ENCODE measurements at regions not wholly inside any gene's neighbourhood (a gene's known extent, or its start where the extent isn't known, plus 50 kb on each side); places are given as distances from the start of the nearest gene placed in this dataset.
A peak's percentile ranks its signal among the peaks of the same experiment; 100 is the strongest.

GRCh38 chr6:14873101-14873500, 372.8 kb upstream of the JARID2 start:
- no peak for TF ChIP-seq CTCF (conservative IDR thresholded peaks at IDR 0.05; ENCODE audit: low read depth, low read length)
- no peak overlapping the region for H3K4me3 ChIP-seq (ENCODE audit: low read depth, low read length)
- no peak for DNase-seq (ENCODE audit: low read depth)

GRCh38 chr6:14873781-14874441, 372.0 kb upstream of the JARID2 start:
- no peak for TF ChIP-seq CTCF (conservative IDR thresholded peaks at IDR 0.05; ENCODE audit: low read depth, low read length)
- DNase-seq (ENCODE audit: low read depth): no peak
- H3K4me3 ChIP-seq (ENCODE audit: low read depth, low read length): no peak overlapping the region

GRCh38 chr6:14874975-14875480, 370.8 kb upstream of the JARID2 start:
- no peak for DNase-seq (ENCODE audit: low read depth)
- no peak overlapping the region for H3K4me3 ChIP-seq (ENCODE audit: low read depth, low read length)
- no peak for TF ChIP-seq CTCF (conservative IDR thresholded peaks at IDR 0.05; ENCODE audit: low read depth, low read length)

- no peak for DNase-seq (ENCODE audit: low read depth)
- H3K4me3 ChIP-seq (ENCODE audit: low read depth, low read length): no peak overlapping the region
- TF ChIP-seq CTCF (conservative IDR thresholded peaks at IDR 0.05; ENCODE audit: low read depth, low read length): no peak
Measured at GRCh38 chr6:14875481-14876063, 370.3 kb upstream of the JARID2 start.

GRCh38 chr6:14876778-14877613, 368.9 kb upstream of the JARID2 start:
- peak; percentile 43 for DNase-seq (ENCODE audit: low read depth)
- H3K4me3 ChIP-seq (ENCODE audit: low read depth, low read length): no peak overlapping the region
- TF ChIP-seq CTCF (conservative IDR thresholded peaks at IDR 0.05; ENCODE audit: low read depth, low read length): no peak

- no peak for DNase-seq (ENCODE audit: low read depth)
- no peak for TF ChIP-seq CTCF (conservative IDR thresholded peaks at IDR 0.05; ENCODE audit: low read depth, low read length)
- no peak overlapping the region for H3K4me3 ChIP-seq (ENCODE audit: low read depth, low read length)
Measured at GRCh38 chr6:14877758-14878157, 368.1 kb upstream of the JARID2 start.

Data from epithelial cell of proximal tubule (primary cell).